Ovary (tissue), 7 donors: ENCODE measurements at regions not wholly inside any gene's neighbourhood (a gene's known extent, or its start where the extent isn't known, plus 50 kb on each side); places are given as distances from the start of the nearest gene placed in this dataset.

ENCODE experiments used
- DNase-seq, 5 donors: peaks; one replicate each; pipeline ENCODE4 v3.0.0-alpha.2; 2019 to 2020
- H3K27ac ChIP-seq, 2 donors: fragments of 200-600 bp; one replicate each; pipeline versions ENCODE4 v1.5.1 to v1.8.0; 2019 to 2022
- H3K27me3 ChIP-seq: fragments of 200-600 bp; one replicate; pipeline ENCODE4 v1.8.0; 2022
- H3K36me3 ChIP-seq: fragments of 200-600 bp; sonication (generic); one replicate; pipeline ENCODE4 v1.5.1; 2019
- H3K4me1 ChIP-seq: one replicate; pipeline ENCODE4 v1.8.1; 2013; ENCODE audit warnings: mild to moderate bottlenecking, moderate library complexity; ENCODE audit not compliant: insufficient read depth
- H3K4me3 ChIP-seq: fragments of 200-600 bp; sonication (generic); one replicate; pipeline ENCODE4 v1.5.1; 2017
- H3K9me3 ChIP-seq, 2 donors: fragments of 200-600 bp in 1 of 2; sonication (generic) in 1 of 2; one replicate each; pipeline versions ENCODE4 v1.5.1 to v1.8.1; 2013 to 2019; ENCODE audit warnings: mild to moderate bottlenecking in 1 of 2, moderate library complexity in 1 of 2
- EP300 ChIP-seq: sonication (generic); formaldehyde crosslinking; IDR thresholded peaks from one replicate; pipeline ENCODE4 v1.6.1; 2017; ENCODE audit warnings: antibody characterized with exemption
- POLR2A ChIP-seq: fragments of 450-650 bp; IDR thresholded peaks from one replicate; pipeline ENCODE4 v1.6.1; 2017; ENCODE audit warnings: antibody characterized with exemption, mild to moderate bottlenecking, moderate library complexity
- WGBS, 3 donors: extraction: QIAGEN DNeasy Blood & Tissue Kit in 1 of 3; methylation state at CpG; one replicate each; pipeline versions ENCODE4 v1.1.5 to v1.1.7; 2013 to 2017; 5-methylcytosine and 5-hydroxymethylcytosine counted together
- intact Hi-C, 4 donors: fragments of 100-400 bp; cut with DNase I; formaldehyde crosslinking; loops; one replicate each; pipeline versions ENCODE4 v1.11.0 to v1.15.1; 2022 to 2023
- TF ChIP-seq, protein P1 (sequence below), 3 donors: fragments of 450-650 bp in 2 of 3; fragments of 200-600 bp in 1 of 3; IDR thresholded peaks; one replicate each; pipeline versions ENCODE4 v1.5.1 to v1.8.0; 2016 to 2022; ENCODE audit warnings: antibody characterized with exemption in 3 of 3, mild to moderate bottlenecking in 1 of 3
- donor health status: DM: no; HTN: no; CAD: no; lungs with moderate emphysema.
- donor health status: DM: no; HTN: no; CAD: no.
- donor health status: Bipolar disorder and iron deficiency.
- donor health status: DM: no; HTN: no; CAD: no.
- donor health status: DM: yes; HTN: yes; CAD: no.

DNA sequence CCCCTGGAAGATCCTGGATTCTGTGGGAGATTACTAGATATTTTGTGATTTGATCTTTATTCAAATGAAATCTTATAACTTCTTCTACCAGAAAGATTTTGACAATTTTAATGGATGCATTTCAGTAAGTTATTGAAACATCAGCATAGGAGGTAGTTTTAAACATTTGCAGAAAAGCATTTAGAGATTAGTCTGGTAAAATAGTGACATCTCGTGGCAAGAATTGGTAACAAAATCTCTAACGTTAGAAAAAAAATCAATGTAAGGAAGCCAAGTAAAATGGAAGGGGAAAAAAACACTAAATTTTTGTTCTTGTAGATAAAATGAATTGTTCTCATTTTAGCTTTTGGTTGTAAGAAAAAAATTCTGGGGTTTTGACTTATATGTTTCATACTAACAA, 73.3 kb downstream of the TASL start:
- WGBS, 3 donors: 0 to 1% (median 0%) methylated on average over 2 of the region's 2 CpGs
- Histone ChIP-seq H3K9me3 (no peaks in the 10 kb centered on the region), H3K36me3 (no peaks in the 10 kb centered on the region), H3K4me3 (no peak overlapping the region), H3K4me1 (no peaks in the 10 kb centered on the region), H3K27ac (no peak overlapping the region), H3K27me3 (no peaks in the 10 kb centered on the region)
- TF ChIP-seq, protein P1, sequence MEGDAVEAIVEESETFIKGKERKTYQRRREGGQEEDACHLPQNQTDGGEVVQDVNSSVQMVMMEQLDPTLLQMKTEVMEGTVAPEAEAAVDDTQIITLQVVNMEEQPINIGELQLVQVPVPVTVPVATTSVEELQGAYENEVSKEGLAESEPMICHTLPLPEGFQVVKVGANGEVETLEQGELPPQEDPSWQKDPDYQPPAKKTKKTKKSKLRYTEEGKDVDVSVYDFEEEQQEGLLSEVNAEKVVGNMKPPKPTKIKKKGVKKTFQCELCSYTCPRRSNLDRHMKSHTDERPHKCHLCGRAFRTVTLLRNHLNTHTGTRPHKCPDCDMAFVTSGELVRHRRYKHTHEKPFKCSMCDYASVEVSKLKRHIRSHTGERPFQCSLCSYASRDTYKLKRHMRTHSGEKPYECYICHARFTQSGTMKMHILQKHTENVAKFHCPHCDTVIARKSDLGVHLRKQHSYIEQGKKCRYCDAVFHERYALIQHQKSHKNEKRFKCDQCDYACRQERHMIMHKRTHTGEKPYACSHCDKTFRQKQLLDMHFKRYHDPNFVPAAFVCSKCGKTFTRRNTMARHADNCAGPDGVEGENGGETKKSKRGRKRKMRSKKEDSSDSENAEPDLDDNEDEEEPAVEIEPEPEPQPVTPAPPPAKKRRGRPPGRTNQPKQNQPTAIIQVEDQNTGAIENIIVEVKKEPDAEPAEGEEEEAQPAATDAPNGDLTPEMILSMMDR (IDR thresholded peaks at IDR 0.05): peak in 1 of 3 donors; percentile 42
- no peak for TF ChIP-seq EP300
- intact Hi-C loops: loop anchor here in 2 of 4 donors (10.0 kb wide), 2 partner anchors 230 to 1920 kb away; partner anchors contain the start of gene IL1RAPL1 (in 1 of the 2)
- no peak for DNase-seq

DNA sequence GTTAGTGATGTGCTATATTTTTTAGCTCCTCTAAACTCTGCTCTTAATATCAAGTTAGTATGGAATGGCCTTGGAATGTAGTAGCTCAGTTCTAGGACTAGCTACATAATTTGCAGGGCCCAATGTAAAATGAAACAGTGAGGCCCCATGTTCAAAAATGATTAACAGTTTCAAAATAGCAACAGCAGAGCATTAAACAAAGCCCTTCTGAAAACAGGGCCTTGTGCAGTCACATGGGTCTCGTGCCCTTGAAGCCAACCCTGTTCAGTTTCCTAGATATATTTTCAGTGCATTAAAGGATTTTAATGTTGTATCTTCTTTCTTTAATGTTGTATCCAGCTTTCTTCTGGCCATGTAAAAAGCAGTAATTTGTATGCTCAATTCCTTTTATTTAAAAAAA, 82.1 kb downstream of the TASL start:
- 67 to 72% (median 70%) methylated on average over 1 of the region's 1 CpG for WGBS, 3 donors
- Histone ChIP-seq H3K4me3 (no peak overlapping the region), H3K27ac (no peak overlapping the region), H3K9me3 (no peaks in the 10 kb centered on the region), H3K27me3 (no peaks in the 10 kb centered on the region), H3K4me1 (peaks cover 2% of the 10 kb centered on the region), H3K36me3 (no peaks in the 10 kb centered on the region)
- no peak for DNase-seq
- intact Hi-C loops: loop anchor here in 1 of 4 donors (10.0 kb wide), 1 partner anchor 351 kb away; no protein-coding TSS in a partner anchor
- TF ChIP-seq, protein P1 (IDR thresholded peaks at IDR 0.05): no peak
- TF ChIP-seq EP300: no peak
- TF ChIP-seq POLR2A: no peak

DNA sequence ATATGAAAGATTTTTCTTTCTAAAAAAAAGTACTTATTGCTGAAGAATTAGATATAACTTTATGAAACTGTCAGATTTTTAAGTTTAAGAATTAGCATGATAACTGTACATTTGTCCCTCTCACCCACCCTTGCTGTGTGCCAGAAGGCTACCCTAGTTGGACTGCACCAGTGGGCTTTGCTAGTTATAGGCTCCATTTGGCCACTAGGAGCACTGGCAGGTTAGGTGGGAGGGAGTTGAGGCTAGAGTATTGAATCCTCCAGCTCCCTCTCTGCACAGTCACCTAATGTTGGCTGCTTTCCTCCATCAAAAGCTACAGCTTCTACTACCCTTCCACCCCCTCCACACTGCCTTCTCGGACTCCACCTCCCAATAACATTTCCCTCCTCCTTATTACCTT, 84.2 kb downstream of the TASL start:
- TF ChIP-seq EP300: no peak
- no peak for TF ChIP-seq POLR2A
- TF ChIP-seq, protein P1 (IDR thresholded peaks at IDR 0.05): no peak
- Histone ChIP-seq H3K4me3 (no peak overlapping the region), H3K9me3 (no peaks in the 10 kb centered on the region), H3K36me3 (no peaks in the 10 kb centered on the region), H3K27me3 (no peaks in the 10 kb centered on the region), H3K27ac (no peak overlapping the region), H3K4me1 (peaks cover 2% of the 10 kb centered on the region)
- DNase-seq: no peak
- intact Hi-C loops: loop anchor here in 1 of 4 donors (10.0 kb wide), 1 partner anchor 349 kb away; no protein-coding TSS in a partner anchor
- WGBS, 3 donors: 52 to 63% (median 60%) methylated on average over 1 of the region's 1 CpG

DNA sequence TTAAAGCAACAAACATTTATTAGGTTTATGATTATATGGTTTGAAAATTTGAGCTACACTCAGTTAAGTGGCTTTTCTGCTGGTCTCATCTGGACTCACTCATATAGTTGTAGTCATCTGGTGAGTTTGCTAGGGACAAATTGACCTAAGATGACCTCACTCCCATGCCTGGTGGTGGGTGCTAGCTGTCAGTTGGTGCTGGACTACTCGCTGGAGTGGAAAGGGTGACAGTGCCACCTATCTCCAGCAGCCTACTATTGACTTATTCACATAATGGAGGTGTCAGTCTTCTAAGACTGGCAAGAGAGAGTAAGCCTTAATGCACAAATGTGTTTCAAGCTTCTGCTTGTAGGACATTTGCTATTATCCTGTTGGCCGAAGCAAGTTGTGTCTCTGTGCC, 88.2 kb downstream of the TASL start:
- WGBS, 3 donors: 70 to 80% (median 78%) methylated on average over 2 of the region's 2 CpGs
- Histone ChIP-seq H3K4me3 (no peak overlapping the region), H3K4me1 (peaks cover 2% of the 10 kb centered on the region), H3K9me3 (no peaks in the 10 kb centered on the region), H3K27me3 (no peaks in the 10 kb centered on the region), H3K36me3 (no peaks in the 10 kb centered on the region), H3K27ac (no peak overlapping the region)
- TF ChIP-seq POLR2A: no peak
- TF ChIP-seq, protein P1 (IDR thresholded peaks at IDR 0.05): no peak
- TF ChIP-seq EP300: no peak
- no peak for DNase-seq
- intact Hi-C loops: no loop called here
